ENCODE measurements at regions not wholly inside any gene's neighbourhood (a gene's known extent, or its start where the extent isn't known, plus 50 kb on each side); places are given as distances from the start of the nearest gene placed in this dataset.

GRCh38 chr7:26538216-26538615 lies 246.6 kb downstream of the SNX10 start:
- TF ChIP-seq CTCF (IDR thresholded peaks at IDR 0.05) = no peak
- no peak for TF ChIP-seq POLR2A (IDR thresholded peaks at IDR 0.05)
- TF ChIP-seq POLR2AphosphoS5 (IDR thresholded peaks at IDR 0.05) = no peak
- no peak for TF ChIP-seq EP300 (IDR thresholded peaks at IDR 0.05)

Measured in stomach (tissue), 4 donors.